Upper lobe of right lung (tissue), 1 donor: ENCODE measurements at regions not wholly inside any gene's neighbourhood (a gene's known extent, or its start where the extent isn't known, plus 50 kb on each side); places are given as distances from the start of the nearest gene placed in this dataset.

Experiments used
- ATAC-seq: fragments of 200-7000 bp; cut with Tn5 transposase; one replicate; pipeline ENCODE4 v1.9.1; 2020; ENCODE audit warnings: mild to moderate bottlenecking, moderate library complexity
- DNase-seq: peaks from one replicate; pipeline ENCODE4 v3.0.0-alpha.2; 2020
- H3K27ac ChIP-seq: fragments of 200-600 bp; one replicate; pipeline ENCODE4 v1.8.0; 2022
- H3K27me3 ChIP-seq: fragments of 200-600 bp; one replicate; pipeline ENCODE4 v1.8.0; 2022; ENCODE audit warnings: mild to moderate bottlenecking
- H3K36me3 ChIP-seq: fragments of 200-600 bp; one replicate; pipeline ENCODE4 v1.8.0; 2022
- H3K4me1 ChIP-seq: fragments of 200-600 bp; one replicate; pipeline ENCODE4 v1.8.0; 2022
- H3K4me3 ChIP-seq: fragments of 200-600 bp; one replicate; pipeline ENCODE4 v1.8.0; 2022; ENCODE audit warnings: mild to moderate bottlenecking
- H3K9me3 ChIP-seq: fragments of 200-600 bp; one replicate; pipeline ENCODE4 v1.8.0; 2022
- CTCF ChIP-seq: fragments of 200-600 bp; IDR thresholded peaks from one replicate; pipeline ENCODE4 v1.8.0; 2022; ENCODE audit warnings: antibody characterized with exemption
- intact Hi-C: fragments of 100-400 bp; cut with DNase I; formaldehyde crosslinking; loops from one replicate; pipeline ENCODE4 v1.11.0; 2022
- donor health status: DM: no; HTN: yes; CAD: no; lungs with severe emphysema.

DNA sequence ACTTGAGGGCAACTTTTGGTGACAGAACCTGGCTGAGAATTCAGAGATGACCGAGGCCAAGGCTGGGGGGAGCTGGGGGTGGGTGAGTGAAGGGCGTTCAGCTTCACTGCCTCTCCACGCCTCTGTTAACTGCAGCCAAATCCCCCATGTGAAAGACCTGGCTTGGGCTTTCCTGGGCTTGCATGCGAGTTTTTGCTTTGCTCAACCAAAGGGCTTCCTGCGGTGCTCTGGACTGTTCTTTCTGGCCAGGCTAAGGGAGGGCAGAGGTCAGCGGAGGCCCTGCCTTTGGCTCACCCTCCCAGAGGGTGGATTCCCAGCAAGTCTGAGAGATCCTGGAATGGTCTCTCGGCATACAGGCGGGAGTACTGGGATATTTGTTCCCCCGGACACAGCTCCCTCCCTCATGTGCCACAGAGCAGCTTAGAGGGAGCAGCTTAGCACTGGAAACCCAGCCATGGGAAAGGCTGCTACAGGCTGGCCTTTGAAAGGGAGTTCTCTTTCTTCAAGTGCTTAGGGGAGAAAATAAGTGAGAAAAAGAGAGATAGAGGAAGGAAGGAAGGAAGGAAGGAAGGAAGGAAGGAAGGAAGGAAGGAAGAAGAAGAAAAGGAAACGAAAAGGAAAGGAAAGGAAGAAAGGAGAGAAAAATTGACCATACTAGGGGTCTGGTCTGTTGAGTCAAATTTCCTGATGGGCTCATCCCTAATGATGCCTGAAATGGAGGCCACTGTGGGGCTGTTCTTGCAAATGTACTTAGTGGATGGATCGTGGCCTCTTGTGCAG, 158.8 kb downstream of the FGF18 start:
- intact Hi-C loops = no loop called here
- Histone ChIP-seq H3K27ac (peak overlapping the region; percentile 60), H3K4me1 (peaks cover 10% of the 10 kb centered on the region), H3K9me3 (no peaks in the 10 kb centered on the region), H3K36me3 (no peaks in the 10 kb centered on the region), H3K4me3 (no peak overlapping the region), H3K27me3 (no peaks in the 10 kb centered on the region)
- no peak for TF ChIP-seq CTCF
- DNase-seq (no peak), ATAC-seq (peak; percentile 55)

DNA sequence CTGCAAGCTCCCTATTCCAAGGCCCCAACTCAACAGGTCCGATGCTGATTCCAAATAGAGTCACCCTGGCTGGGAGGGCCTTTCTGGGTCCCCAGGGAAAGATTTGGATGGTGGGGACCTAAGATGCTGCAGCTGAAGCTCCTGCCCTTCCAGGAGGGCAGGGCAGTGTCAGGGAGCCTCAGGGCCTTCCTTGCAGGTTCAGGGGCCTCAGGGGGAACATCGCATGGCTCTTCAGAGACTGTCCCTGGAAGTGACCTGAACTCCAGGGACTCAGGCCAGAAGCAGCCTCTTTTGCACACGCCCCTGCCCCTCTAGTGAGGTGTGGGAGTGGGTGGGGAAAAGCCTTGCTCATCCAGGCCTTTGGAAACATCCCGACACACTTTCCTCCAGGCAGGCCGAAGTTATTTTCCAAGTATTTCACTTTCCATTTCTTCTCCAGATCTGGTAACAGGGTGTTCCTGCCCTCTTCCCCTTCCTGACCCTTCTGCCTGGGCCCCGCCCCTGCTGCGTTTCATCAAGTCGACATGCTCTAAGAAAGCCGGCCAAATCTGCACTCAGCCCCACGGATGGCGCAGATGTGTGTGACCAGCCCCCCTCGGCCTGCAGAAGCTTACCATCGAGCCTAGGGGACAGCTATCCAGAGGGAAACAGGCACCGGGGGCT, 159.5 kb downstream of the FGF18 start:
- intact Hi-C loops = no loop called here
- Histone ChIP-seq H3K27ac (peak overlapping the region; percentile 60), H3K4me1 (peaks cover 10% of the 10 kb centered on the region), H3K27me3 (no peaks in the 10 kb centered on the region), H3K4me3 (no peak overlapping the region), H3K9me3 (no peaks in the 10 kb centered on the region), H3K36me3 (no peaks in the 10 kb centered on the region)
- ATAC-seq = peak; percentile 46
- DNase-seq = no peak
- no peak for TF ChIP-seq CTCF

GRCh38 chr5:171579976-171580411, 160.5 kb downstream of the FGF18 start:
- Histone ChIP-seq H3K4me3 (no peak overlapping the region), H3K27ac (no peak overlapping the region)
- DNase-seq = no peak

DNA sequence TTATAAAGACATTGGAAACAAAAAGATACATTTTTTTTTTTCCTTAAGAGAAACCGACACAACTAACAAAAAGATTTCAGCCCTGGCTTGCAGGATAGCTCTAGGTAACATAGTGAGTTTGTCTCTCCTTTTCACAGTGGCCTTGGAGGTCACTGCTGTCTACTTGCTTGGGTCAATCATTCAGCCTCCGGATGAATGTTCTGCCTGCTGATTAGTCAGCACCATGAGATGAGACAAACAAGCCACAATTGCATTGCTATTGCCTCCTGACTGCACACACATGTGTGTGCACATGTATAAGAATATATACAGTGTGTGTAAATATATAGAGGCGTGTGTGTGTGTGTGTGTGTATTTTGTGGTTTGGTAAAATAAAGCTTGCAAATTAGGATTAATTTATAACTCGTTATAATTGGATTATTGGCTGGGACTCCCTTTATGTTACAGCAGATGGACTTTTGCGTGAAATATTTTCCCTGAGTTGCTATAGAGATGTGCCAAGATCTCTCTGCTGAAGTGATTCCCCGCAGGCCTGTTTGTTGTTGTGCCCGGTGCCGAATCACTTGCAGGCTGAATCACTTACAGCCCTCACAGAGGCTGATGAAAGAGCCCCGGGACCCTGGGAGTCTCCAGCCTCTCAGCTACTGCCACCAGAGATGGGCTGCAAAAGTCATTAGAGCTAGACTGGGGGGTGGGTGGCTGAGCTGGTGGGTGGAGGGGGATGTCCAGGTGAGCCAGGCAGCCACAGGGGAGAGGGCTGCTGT, 161.2 kb downstream of the FGF18 start:
- TF ChIP-seq CTCF = no peak
- Histone ChIP-seq H3K4me1 (peaks cover 10% of the 10 kb centered on the region), H3K27me3 (no peaks in the 10 kb centered on the region), H3K9me3 (no peaks in the 10 kb centered on the region), H3K4me3 (no peak overlapping the region), H3K36me3 (no peaks in the 10 kb centered on the region), H3K27ac (no peak overlapping the region)
- no peak for DNase-seq
- ATAC-seq = no peak
- intact Hi-C loops = no loop called here

More at GRCh38 chr5:171579976-171580411, 160.5 kb downstream of the FGF18 start:
- Histone ChIP-seq H3K4me1 (peaks cover 10% of the 10 kb centered on the region), H3K36me3 (no peaks in the 10 kb centered on the region), H3K27me3 (no peaks in the 10 kb centered on the region), H3K9me3 (no peaks in the 10 kb centered on the region)
- no peak for ATAC-seq
- TF ChIP-seq CTCF = no peak
- intact Hi-C loops = no loop called here

- TF ChIP-seq CTCF = no peak
- DNase-seq = no peak
- intact Hi-C loops = no loop called here
- no peak for ATAC-seq
- peaks cover 10% of the 10 kb centered on the region for H3K4me1 ChIP-seq
- H3K27ac ChIP-seq = no peak overlapping the region
- no peaks in the 10 kb centered on the region for H3K9me3 ChIP-seq
- H3K4me3 ChIP-seq = no peak overlapping the region
- H3K27me3 ChIP-seq = no peaks in the 10 kb centered on the region
- H3K36me3 ChIP-seq = no peaks in the 10 kb centered on the region
Observed at GRCh38 chr5:171581781-171582180, 162.3 kb downstream of the FGF18 start.
